BLaER1 treated with 17β-estradiol and CSF1 and Interleukin-3, amounts not matched to agents 10 nM and 100 nM (cell line): ENCODE measurements at regions not wholly inside any gene's neighbourhood (a gene's known extent, or its start where the extent isn't known, plus 50 kb on each side); places are given as distances from the start of the nearest gene placed in this dataset.
A peak's percentile ranks its signal among the peaks of the same experiment; 100 is the strongest.
"Not testable (repeated sequence)": the region's sequence is repeated elsewhere in the genome, so short reads cannot be mapped to it uniquely, and the experiment has no call there.

Experiments used
- H3K27ac ChIP-seq, 11 experiments: shearing (Covaris generic); formaldehyde crosslinking; 2 replicates each; pipeline ENCODE4 v1.8.1; 2022
- H3K27me3 ChIP-seq, 11 experiments: shearing (Covaris generic); formaldehyde crosslinking; 2 replicates each; pipeline ENCODE4 v1.8.1; 2022
- H3K36me3 ChIP-seq, 11 experiments: shearing (Covaris generic); formaldehyde crosslinking; 2 replicates each; pipeline ENCODE4 v1.8.1; 2022
- H3K4me1 ChIP-seq, 10 experiments: shearing (Covaris generic); formaldehyde crosslinking; 2 replicates each; pipeline ENCODE4 v1.8.1; 2022
- H3K4me2 ChIP-seq, 11 experiments: shearing (Covaris generic); formaldehyde crosslinking; 2 replicates each; pipeline ENCODE4 v1.8.1; 2022
- H3K4me3 ChIP-seq, 10 experiments: shearing (Covaris generic); formaldehyde crosslinking; 2 replicates each; pipeline ENCODE4 v1.8.1; 2022
- H3K9ac ChIP-seq, 11 experiments: shearing (Covaris generic); formaldehyde crosslinking; 2 replicates each; pipeline ENCODE4 v1.8.1; 2022
- H3K9me3 ChIP-seq, 11 experiments: shearing (Covaris generic); formaldehyde crosslinking; replicated peaks in 1 of 11; 2 replicates each; pipeline ENCODE4 v1.8.1; 2022
- H4K20me1 ChIP-seq, 11 experiments: shearing (Covaris generic); formaldehyde crosslinking; 2 replicates each; pipeline ENCODE4 v1.8.1; 2022
- Cebpa-rat ChIP-seq, 11 experiments: shearing (Covaris generic); IDR thresholded peaks; 2 replicates each; pipeline ENCODE4 v1.8.1; 2022

- Histone ChIP-seq H4K20me1 (no peaks in the 10 kb centered on the region), H3K27ac (no peak overlapping the region), H3K4me1 (no peaks in the 10 kb centered on the region), H3K27me3 (no peaks in the 10 kb centered on the region), H3K4me3 (no peak overlapping the region), H3K9ac (no peak overlapping the region), H3K36me3 (no peaks in the 10 kb centered on the region), H3K9me3 (peaks cover 13 to 23% (median 17%) of the 10 kb centered on the region in 11 experiments), H3K4me2 (no peak overlapping the region)
- TF ChIP-seq Cebpa-rat (IDR thresholded peaks at IDR 0.05) = no peak
Observed at GRCh38 chr17:77620282-77620681, 338.2 kb upstream of the TNRC6C start.

GRCh38 chr17:77622084-77622483 is 336.4 kb upstream of the TNRC6C start:
- peaks cover 21 to 33% (median 25%) of the 10 kb centered on the region in 11 experiments for H3K9me3 ChIP-seq
- H4K20me1 ChIP-seq, H3K9ac ChIP-seq, H3K4me1 ChIP-seq, H3K4me2 ChIP-seq, H3K4me3 ChIP-seq, H3K36me3 ChIP-seq, H3K27me3 ChIP-seq, H3K27ac ChIP-seq: not testable (repeated sequence)

- Histone ChIP-seq H3K4me3 (no peak overlapping the region), H3K27me3 (no peaks in the 10 kb centered on the region), H3K36me3 (no peaks in the 10 kb centered on the region), H3K9ac (no peak overlapping the region), H3K9me3 (peaks cover 26 to 39% (median 31%) of the 10 kb centered on the region in 11 experiments), H4K20me1 (no peaks in the 10 kb centered on the region), H3K4me1 (no peaks in the 10 kb centered on the region), H3K4me2 (no peak overlapping the region), H3K27ac (no peak overlapping the region)
- TF ChIP-seq Cebpa-rat (IDR thresholded peaks at IDR 0.05) = no peak
Observed at GRCh38 chr17:77622647-77623046, 335.9 kb upstream of the TNRC6C start.

- not testable (repeated sequence) for H3K4me2 ChIP-seq, H3K27me3 ChIP-seq, H3K27ac ChIP-seq, H3K9ac ChIP-seq, H3K4me3 ChIP-seq, H4K20me1 ChIP-seq, H3K36me3 ChIP-seq, H3K4me1 ChIP-seq
- peaks cover 29 to 45% (median 36%) of the 10 kb centered on the region in 11 experiments for H3K9me3 ChIP-seq
Observed at GRCh38 chr17:77623321-77623720, 335.2 kb upstream of the TNRC6C start.

DNA sequence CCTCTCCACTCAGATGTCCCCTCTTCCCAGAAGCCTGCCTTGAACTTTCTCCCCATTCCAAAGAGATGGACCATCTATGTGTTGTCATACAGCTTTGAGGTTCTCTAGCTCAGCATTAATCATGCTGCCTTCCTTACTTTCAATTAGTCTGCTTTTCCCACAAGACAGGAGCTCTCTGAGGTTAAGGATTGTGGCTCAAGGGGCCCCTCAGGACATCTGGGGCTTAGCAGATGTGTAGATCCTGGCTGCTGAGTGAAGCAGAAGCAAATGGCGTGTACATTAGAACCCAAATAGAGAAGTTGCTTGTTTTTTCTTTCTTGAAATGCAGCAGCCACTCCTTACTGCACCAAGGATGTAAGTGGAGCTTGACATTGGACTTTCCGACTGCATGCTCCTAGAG is 330.5 kb upstream of the TNRC6C start:
- Histone ChIP-seq H3K9me3 (peaks cover 16 to 23% (median 18%) of the 10 kb centered on the region in 11 experiments), H3K9ac (no peak overlapping the region), H3K4me3 (no peak overlapping the region), H4K20me1 (no peaks in the 10 kb centered on the region), H3K27ac (no peak overlapping the region), H3K36me3 (no peaks in the 10 kb centered on the region), H3K4me1 (peaks cover 0 to 13% (median 0%) of the 10 kb centered on the region in 10 experiments; a peak in 4 of 20 replicates), H3K4me2 (peak overlapping the region in 2 of 11 experiments; percentile 7; a peak in 1 of 22 replicates), H3K27me3 (no peaks in the 10 kb centered on the region)
- no peak for TF ChIP-seq Cebpa-rat (IDR thresholded peaks at IDR 0.05)

GRCh38 chr17:77629284-77629683 is 329.2 kb upstream of the TNRC6C start:
- not testable (repeated sequence) for H3K9ac ChIP-seq, H3K4me2 ChIP-seq, H4K20me1 ChIP-seq, H3K36me3 ChIP-seq, H3K27ac ChIP-seq, H3K27me3 ChIP-seq, H3K4me3 ChIP-seq
- Histone ChIP-seq H3K4me1 (peaks cover 0 to 13% (median 0%) of the 10 kb centered on the region in 10 experiments; a peak in 4 of 20 replicates), H3K9me3 (peaks cover 16 to 23% (median 18%) of the 10 kb centered on the region in 11 experiments)

DNA sequence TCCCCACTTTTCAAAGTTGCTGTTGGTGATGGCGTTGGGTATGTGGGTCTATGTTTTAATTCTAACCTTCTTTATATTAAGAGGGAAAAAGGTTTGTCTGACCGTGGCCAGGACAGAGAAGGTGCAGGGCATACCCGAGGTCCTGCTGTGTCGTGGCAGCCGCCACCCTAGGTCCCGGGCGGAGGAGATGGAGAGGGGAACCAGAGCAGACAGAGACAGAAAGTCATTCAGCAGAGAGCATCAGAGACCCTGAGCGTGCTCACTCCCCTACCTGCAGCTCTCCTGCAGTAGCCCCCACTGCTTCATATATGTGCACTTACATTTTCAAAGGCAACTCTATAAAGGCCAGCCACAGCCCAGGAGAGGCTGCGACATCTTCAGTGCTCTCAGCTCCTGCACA is 327.2 kb upstream of the TNRC6C start:
- H3K4me3 ChIP-seq = no peak overlapping the region
- no peak overlapping the region for H3K4me2 ChIP-seq
- no peak for TF ChIP-seq Cebpa-rat (IDR thresholded peaks at IDR 0.05)
- no peaks in the 10 kb centered on the region for H3K36me3 ChIP-seq
- H3K27me3 ChIP-seq = no peaks in the 10 kb centered on the region
- no peaks in the 10 kb centered on the region for H4K20me1 ChIP-seq
- peaks cover 0 to 19% (median 4%) of the 10 kb centered on the region in 10 experiments; a peak in 5 of 20 replicates for H3K4me1 ChIP-seq
- H3K9me3 ChIP-seq = peaks cover 16 to 23% (median 18%) of the 10 kb centered on the region in 11 experiments
- no peak overlapping the region for H3K27ac ChIP-seq
- no peak overlapping the region for H3K9ac ChIP-seq

DNA sequence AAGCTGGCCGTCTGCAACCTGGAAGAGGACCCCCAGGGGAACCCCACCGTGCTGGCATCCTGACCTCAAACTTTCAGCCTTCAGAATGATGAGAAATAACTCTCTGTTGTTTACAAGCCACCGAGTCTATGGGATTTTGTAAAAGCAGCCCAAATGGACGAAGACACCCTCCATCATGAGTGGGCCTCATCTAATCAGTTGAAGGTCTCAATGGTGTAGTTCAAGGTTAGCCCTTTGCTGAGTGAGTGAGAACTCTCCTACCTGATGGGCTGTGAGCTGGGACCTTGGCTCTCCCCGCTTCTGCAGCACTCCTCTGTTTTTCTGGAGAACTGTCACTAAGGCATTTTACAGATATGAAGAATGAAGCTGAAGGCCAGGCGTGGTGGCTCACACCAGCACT is 325.9 kb upstream of the TNRC6C start:
- Histone ChIP-seq H3K27me3 (no peaks in the 10 kb centered on the region), H3K4me2 (no peak overlapping the region), H3K4me3 (no peak overlapping the region), H3K9me3 (peaks cover 3 to 10% (median 5%) of the 10 kb centered on the region in 11 experiments), H3K9ac (no peak overlapping the region), H3K4me1 (peaks cover 0 to 19% (median 4%) of the 10 kb centered on the region in 10 experiments; a peak in 5 of 20 replicates), H3K36me3 (no peaks in the 10 kb centered on the region), H4K20me1 (no peaks in the 10 kb centered on the region), H3K27ac (no peak overlapping the region)
- TF ChIP-seq Cebpa-rat (IDR thresholded peaks at IDR 0.05) = no peak

GRCh38 chr17:77634710-77635109 is 323.8 kb upstream of the TNRC6C start:
- no peaks in the 10 kb centered on the region for H3K27me3 ChIP-seq
- no peak overlapping the region for H3K27ac ChIP-seq
- H3K9ac ChIP-seq = no peak overlapping the region
- peaks cover 0 to 21% (median 8%) of the 10 kb centered on the region in 10 experiments; a peak in 9 of 20 replicates for H3K4me1 ChIP-seq
- peak overlapping the region in 4 of 11 experiments; percentile 1 to 30 (median 14); a peak in 1 of 22 replicates for H3K4me2 ChIP-seq
- H3K9me3 ChIP-seq = no peaks in the 10 kb centered on the region; a peak in 1 of 22 replicates
- no peaks in the 10 kb centered on the region for H3K36me3 ChIP-seq
- no peak overlapping the region for H3K4me3 ChIP-seq
- TF ChIP-seq Cebpa-rat (IDR thresholded peaks at IDR 0.05) = no peak
- no peaks in the 10 kb centered on the region for H4K20me1 ChIP-seq

DNA sequence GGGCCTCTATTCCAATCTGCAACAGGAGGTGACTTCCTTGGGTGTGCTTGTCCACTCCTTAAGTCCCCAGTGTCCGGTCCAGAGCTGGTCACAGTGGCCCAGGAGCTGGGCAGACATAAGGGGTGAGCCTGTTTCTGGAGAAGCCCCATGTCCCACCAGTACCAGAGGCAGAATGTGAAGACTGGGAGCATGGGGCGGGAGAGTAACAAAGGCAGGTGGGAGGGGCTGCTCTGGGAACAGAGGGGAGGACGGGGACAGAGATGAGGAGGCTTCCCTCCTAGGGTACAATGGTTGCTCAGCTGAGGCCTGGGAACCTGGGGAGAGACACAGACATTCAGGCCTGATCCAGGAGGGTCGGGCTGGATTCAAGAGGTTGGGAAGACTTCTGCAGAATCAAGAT is 323.3 kb upstream of the TNRC6C start:
- Histone ChIP-seq H3K27me3 (no peaks in the 10 kb centered on the region), H4K20me1 (no peaks in the 10 kb centered on the region), H3K4me1 (peaks cover 0 to 21% (median 8%) of the 10 kb centered on the region in 10 experiments; a peak in 9 of 20 replicates)

DNA sequence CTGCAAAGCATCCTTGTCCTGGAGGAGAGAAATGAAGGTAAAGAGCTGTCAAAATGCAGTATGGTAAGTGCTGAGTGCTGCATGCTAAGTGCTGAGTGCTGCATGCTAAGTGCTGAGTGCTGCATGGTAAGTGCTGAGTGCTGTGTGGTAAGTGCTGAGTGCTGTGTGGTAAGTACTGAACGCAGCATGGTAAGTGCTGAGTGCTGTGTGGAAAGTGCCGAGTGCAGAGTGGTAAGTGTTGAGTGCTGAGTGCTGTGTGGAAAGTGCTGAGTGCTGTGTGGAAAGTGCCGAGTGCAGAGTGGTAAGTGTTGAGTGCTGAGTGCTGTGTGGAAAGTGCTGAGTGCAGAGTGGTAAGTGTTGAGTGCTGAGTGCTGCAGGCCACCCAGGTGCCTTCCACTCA is 322.7 kb upstream of the TNRC6C start:
- H3K36me3 ChIP-seq, H3K4me2 ChIP-seq, H3K27ac ChIP-seq, H4K20me1 ChIP-seq, H3K9ac ChIP-seq, H3K4me3 ChIP-seq, H3K27me3 ChIP-seq, H3K9me3 ChIP-seq: not testable (repeated sequence)
- peaks cover 0 to 21% (median 8%) of the 10 kb centered on the region in 10 experiments; a peak in 9 of 20 replicates for H3K4me1 ChIP-seq

More for the DNA sequence above, 323.3 kb upstream of the TNRC6C start:
- no peak overlapping the region for H3K9ac ChIP-seq
- no peak overlapping the region for H3K27ac ChIP-seq
- no peak for TF ChIP-seq Cebpa-rat (IDR thresholded peaks at IDR 0.05)
- H3K4me3 ChIP-seq = no peak overlapping the region
- H3K9me3 ChIP-seq = no peaks in the 10 kb centered on the region; a peak in 1 of 22 replicates
- H3K36me3 ChIP-seq = no peaks in the 10 kb centered on the region
- 0 out of 22 replicates have a peak overlapping the region, but pooled peaks of 2 of the 11 experiments have one; percentile 18 to 30 for H3K4me2 ChIP-seq
